Esophagus muscularis mucosa (tissue), 4 donors: ENCODE measurements at regions not wholly inside any gene's neighbourhood (a gene's known extent, or its start where the extent isn't known, plus 50 kb on each side); places are given as distances from the start of the nearest gene placed in this dataset.

Experiments used
- CTCF ChIP-seq, 3 experiments: fragments of 200-600 bp in 2 of 3; fragments of 450-650 bp in 1 of 3; sonication (generic) in 2 of 3; IDR thresholded peaks; one replicate each; pipeline ENCODE4 v1.5.1; 2017 to 2019; ENCODE audit warnings: antibody characterized with exemption in 3 of 3, mild to moderate bottlenecking in 2 of 3, moderate library complexity in 1 of 3
- EP300 ChIP-seq: sonication (generic); formaldehyde crosslinking; IDR thresholded peaks from one replicate; pipeline ENCODE4 v1.6.1; 2017; ENCODE audit warnings: antibody characterized with exemption
- POLR2AphosphoS5 ChIP-seq, 2 donors: sonication (generic); formaldehyde crosslinking; IDR thresholded peaks; one replicate each; pipeline ENCODE4 v1.6.1; 2017; ENCODE audit warnings: antibody characterized with exemption in 2 of 2

GRCh38 chr6:137304020-137304780, 85.0 kb upstream of the IFNGR1 start:
- TF ChIP-seq EP300 (no peak), CTCF (IDR thresholded peaks at IDR 0.05) (no peak), POLR2AphosphoS5 (IDR thresholded peaks at IDR 0.05) (no peak)
